Pulmonary artery endothelial cell (primary cell): ENCODE measurements at regions not wholly inside any gene's neighbourhood (a gene's known extent, or its start where the extent isn't known, plus 50 kb on each side); places are given as distances from the start of the nearest gene placed in this dataset.
"Not testable (repeated sequence)": the region's sequence is repeated elsewhere in the genome, so short reads cannot be mapped to it uniquely, and the experiment has no call there.

Source experiments
- DNase-seq: peaks from one replicate; pipeline ENCODE4 v3.0.0-alpha.2; 2011; ENCODE audit warnings: low read depth, low spot score

- DNase-seq: not testable (repeated sequence)
These were observed 613.3 kb downstream of the CENPC start for GRCh38 chr4:66931981-66932380.

- DNase-seq: no peak
These were observed 615.1 kb downstream of the CENPC start for GRCh38 chr4:66930206-66930605.

GRCh38 chr4:66929748-66930147 lies 615.6 kb downstream of the CENPC start:
- no peak for DNase-seq

GRCh38 chr4:66928881-66929280 lies 616.4 kb downstream of the CENPC start:
- not testable (repeated sequence) for DNase-seq

- no peak for DNase-seq
These were observed 617.4 kb downstream of the CENPC start for GRCh38 chr4:66927937-66928336.

- DNase-seq: no peak
These were observed 618.6 kb downstream of the CENPC start for GRCh38 chr4:66926687-66927086.

GRCh38 chr4:66923081-66923865 lies 622.0 kb downstream of the CENPC start:
- DNase-seq: no peak

GRCh38 chr4:66921433-66921832 lies 623.9 kb downstream of the CENPC start:
- no peak for DNase-seq

- no peak for DNase-seq
These were observed 624.8 kb downstream of the CENPC start for GRCh38 chr4:66920514-66920913.

- no peak for DNase-seq
These were observed 633.4 kb downstream of the CENPC start for GRCh38 chr4:66911880-66912279.

GRCh38 chr4:66906314-66906713 lies 639.0 kb downstream of the CENPC start:
- no peak for DNase-seq

- no peak for DNase-seq
These were observed 645.8 kb downstream of the CENPC start for GRCh38 chr4:66899422-66900065.

- DNase-seq: no peak
These were observed 651.5 kb downstream of the CENPC start for GRCh38 chr4:66893807-66894206.

- no peak for DNase-seq
These were observed 658.2 kb downstream of the CENPC start for GRCh38 chr4:66887061-66887460.

- no peak for DNase-seq
These were observed 659.7 kb downstream of the CENPC start for GRCh38 chr4:66885501-66886165.

- DNase-seq: no peak
These were observed 668.4 kb downstream of the CENPC start for GRCh38 chr4:66876946-66877345.

- no peak for DNase-seq
These were observed 672.6 kb downstream of the CENPC start for GRCh38 chr4:66872661-66873060.

- no peak for DNase-seq
These were observed 681.8 kb downstream of the CENPC start for GRCh38 chr4:66863481-66863880.

GRCh38 chr4:66855956-66856355 lies 689.3 kb downstream of the CENPC start:
- DNase-seq: no peak

GRCh38 chr4:66853845-66854244 lies 691.5 kb downstream of the CENPC start:
- DNase-seq: no peak

GRCh38 chr4:66852843-66853242 lies 692.5 kb downstream of the CENPC start:
- DNase-seq: no peak

GRCh38 chr4:66849596-66849995 lies 695.7 kb downstream of the CENPC start:
- no peak for DNase-seq

GRCh38 chr4:66842724-66843088 lies 702.6 kb downstream of the CENPC start:
- DNase-seq: no peak
